ENCODE measurements at regions not wholly inside any gene's neighbourhood (a gene's known extent, or its start where the extent isn't known, plus 50 kb on each side); places are given as distances from the start of the nearest gene placed in this dataset.
A peak's percentile ranks its signal among the peaks of the same experiment; 100 is the strongest.

DNA sequence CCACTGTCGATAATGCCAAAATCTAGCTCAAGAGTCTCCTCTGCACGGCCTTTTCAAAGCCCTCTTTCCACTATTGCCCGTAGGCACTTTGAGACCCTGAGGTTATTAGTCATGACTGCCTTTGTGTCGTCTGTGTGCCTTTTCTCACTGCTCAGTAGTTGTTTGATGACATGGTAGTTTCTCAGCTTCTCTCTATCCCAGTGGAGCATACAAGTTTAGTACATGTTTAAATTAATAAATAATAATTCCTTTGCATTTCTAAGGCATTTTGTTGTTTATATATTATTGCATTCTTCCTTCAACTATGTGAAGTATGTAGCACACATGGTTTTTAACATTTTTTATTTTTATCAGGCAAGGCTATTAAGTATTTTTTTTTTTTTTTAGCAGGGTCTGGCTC lies 458.1 kb downstream of the PCNX1 start:
- intact Hi-C loops (cut with DNase I), result no loop called here
- ATAC-seq (no peak), DNase-seq (ENCODE audit: low spot score) (no peak)

GRCh38 chr14:71366861-71367260 lies 459.6 kb downstream of the PCNX1 start:
- intact Hi-C loops (cut with DNase I), result no loop called here
- DNase-seq (ENCODE audit: low spot score) (no peak), ATAC-seq (no peak)

- peak; percentile 30 for ATAC-seq
Measured at GRCh38 chr14:71371711-71372396, 464.6 kb downstream of the PCNX1 start.

GRCh38 chr14:71372411-71372838 lies 465.2 kb downstream of the PCNX1 start:
- intact Hi-C loops (cut with DNase I), result no loop called here
- DNase-seq (ENCODE audit: low spot score) (no peak), ATAC-seq (peak; percentile 41)

More at GRCh38 chr14:71371711-71372396, 464.6 kb downstream of the PCNX1 start:
- intact Hi-C loops (cut with DNase I), result no loop called here
- no peak for DNase-seq (ENCODE audit: low spot score)

GRCh38 chr14:71373773-71374172 lies 466.5 kb downstream of the PCNX1 start:
- DNase-seq (ENCODE audit: low spot score) (no peak), ATAC-seq (no peak)
- intact Hi-C loops (cut with DNase I), result loop anchor here (2.0 kb wide), 1 partner anchor 53 kb away; the partner anchor contains the start of gene SIPA1L1

DNA sequence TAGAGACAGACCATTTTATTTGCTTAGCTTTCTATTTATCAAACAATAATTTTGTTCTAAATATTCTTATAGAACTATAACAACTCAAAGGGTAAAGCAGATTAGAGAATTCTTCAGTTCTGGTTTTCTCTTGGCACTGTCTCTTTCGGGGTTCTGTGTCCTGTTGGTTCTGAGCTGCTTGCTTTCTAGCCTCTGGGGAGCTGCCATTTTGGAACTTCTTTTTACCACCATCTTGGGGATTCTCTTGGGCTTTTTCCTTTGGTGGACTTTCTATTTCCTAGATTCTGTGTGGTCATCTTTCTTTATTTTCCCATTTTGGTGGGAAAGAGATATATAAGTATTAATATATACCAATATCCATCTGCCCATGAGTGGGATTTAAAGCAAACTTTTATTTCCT lies 467.7 kb downstream of the PCNX1 start:
- intact Hi-C loops (cut with DNase I), result loop anchor here (2.0 kb wide), 1 partner anchor 54 kb away; the partner anchor contains the start of gene SIPA1L1
- no peak for ATAC-seq

GRCh38 chr14:71377099-71377498 lies 469.8 kb downstream of the PCNX1 start:
- DNase-seq (ENCODE audit: low spot score), result no peak
- intact Hi-C loops (cut with DNase I), result no loop called here
- ATAC-seq, result no peak

More for the DNA sequence above, 467.7 kb downstream of the PCNX1 start:
- DNase-seq (ENCODE audit: low spot score), result no peak

DNA sequence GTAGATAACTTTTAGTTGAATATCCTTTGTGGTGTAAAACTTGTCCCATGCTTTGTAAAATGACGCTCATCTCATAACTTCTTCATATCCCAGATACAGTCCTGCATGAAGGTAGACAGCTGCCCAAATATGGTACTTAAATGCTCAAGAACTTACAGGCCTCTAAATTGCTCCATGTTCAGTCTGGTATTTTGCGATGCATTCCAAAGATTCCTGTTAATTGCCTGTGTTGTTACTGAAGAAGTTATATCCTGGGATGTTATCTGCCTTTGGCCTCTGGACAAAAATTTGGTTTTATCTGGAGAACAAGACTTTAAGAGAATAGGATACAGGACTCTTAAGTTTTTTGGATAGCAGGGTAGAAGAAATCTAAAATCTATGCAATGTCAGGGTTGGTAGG lies 473.0 kb downstream of the PCNX1 start:
- intact Hi-C loops (cut with DNase I), result no loop called here
- ATAC-seq, result no peak
- DNase-seq (ENCODE audit: low spot score), result no peak

- intact Hi-C loops (cut with DNase I), result no loop called here
- no peak for DNase-seq (ENCODE audit: low spot score)
- ATAC-seq, result no peak
Measured at GRCh38 chr14:71381814-71382213, 474.6 kb downstream of the PCNX1 start.

- DNase-seq (ENCODE audit: low spot score), result no peak
- ATAC-seq, result no peak
- intact Hi-C loops (cut with DNase I), result no loop called here
Measured at GRCh38 chr14:71382315-71382714, 475.1 kb downstream of the PCNX1 start.

- DNase-seq (ENCODE audit: low spot score) (no peak), ATAC-seq (no peak)
- intact Hi-C loops (cut with DNase I), result no loop called here
Measured at GRCh38 chr14:71383510-71383909, 476.3 kb downstream of the PCNX1 start.

GRCh38 chr14:71384007-71384845 lies 477.0 kb downstream of the PCNX1 start:
- ATAC-seq (peak; percentile 24), DNase-seq (ENCODE audit: low spot score) (no peak)
- intact Hi-C loops (cut with DNase I), result no loop called here

GRCh38 chr14:71387753-71388152 lies 480.5 kb downstream of the PCNX1 start:
- intact Hi-C loops (cut with DNase I), result no loop called here
- no peak for ATAC-seq
- no peak for DNase-seq (ENCODE audit: low spot score)

- no peak for DNase-seq (ENCODE audit: low spot score)
- intact Hi-C loops (cut with DNase I), result no loop called here
- ATAC-seq, result no peak
Measured at GRCh38 chr14:71388336-71388735, 481.1 kb downstream of the PCNX1 start.

DNA sequence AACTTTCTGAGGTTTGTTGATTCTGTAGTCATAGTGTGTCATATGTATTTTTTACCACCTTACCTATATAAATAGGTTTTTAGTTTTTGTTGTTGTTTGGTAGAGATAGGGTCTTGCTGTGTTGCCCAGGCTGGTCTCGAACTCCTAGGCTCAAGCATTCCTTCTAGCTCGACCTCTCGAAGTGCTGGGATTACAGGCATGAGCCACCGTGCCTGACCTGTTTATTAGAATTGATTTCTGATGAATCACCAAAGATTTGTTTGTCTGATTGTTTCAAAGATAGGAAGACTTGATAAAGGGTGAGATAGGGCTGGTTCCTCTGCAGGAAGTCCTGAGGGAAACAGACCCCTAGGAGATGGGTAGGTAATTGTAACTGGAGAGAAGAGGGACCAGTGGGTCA lies 481.6 kb downstream of the PCNX1 start:
- intact Hi-C loops (cut with DNase I), result no loop called here
- ATAC-seq, result no peak
- DNase-seq (ENCODE audit: low spot score), result no peak

DNA sequence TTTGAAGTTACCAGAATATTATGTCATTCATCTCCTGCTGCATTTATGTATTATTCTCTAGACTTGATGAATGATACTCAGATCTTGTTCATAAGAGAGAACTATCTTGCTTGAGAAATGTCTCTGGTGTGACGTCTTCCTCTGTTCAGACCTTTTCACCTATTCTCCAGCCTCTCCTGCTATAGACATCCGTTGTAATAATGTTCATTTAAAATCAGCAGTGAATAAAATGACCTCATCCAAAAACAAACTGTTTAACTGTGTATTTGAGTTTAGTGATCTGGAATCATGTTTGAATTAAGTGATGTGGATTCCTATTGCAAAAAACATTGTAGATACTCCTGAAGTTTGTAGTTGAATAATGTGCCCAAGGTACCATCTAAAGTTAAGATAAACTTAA lies 487.1 kb downstream of the PCNX1 start:
- intact Hi-C loops (cut with DNase I), result no loop called here
- DNase-seq (ENCODE audit: low spot score) (no peak), ATAC-seq (no peak)

DNA sequence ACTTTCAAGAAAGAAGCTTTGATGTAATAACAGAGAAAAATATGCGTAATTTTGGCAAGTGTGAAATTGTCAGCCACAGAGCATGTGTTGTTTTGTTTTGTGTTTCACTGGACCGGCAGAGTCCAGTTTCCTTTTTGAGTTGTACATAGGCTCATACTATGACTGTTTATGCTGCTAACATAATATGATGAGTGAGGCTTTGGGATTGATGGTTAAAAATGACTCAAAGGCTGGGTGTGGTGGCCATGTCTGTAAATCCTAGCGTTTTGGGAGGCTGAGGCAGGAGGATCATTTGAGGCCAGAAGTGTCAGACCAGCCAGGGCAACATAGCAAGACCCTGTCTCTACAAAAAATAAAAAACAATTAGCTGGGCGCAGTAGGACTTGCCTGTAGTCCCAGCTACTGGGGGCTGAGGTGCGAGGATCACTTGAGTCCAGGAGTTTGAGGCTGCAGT lies 487.9 kb downstream of the PCNX1 start:
- intact Hi-C loops (cut with DNase I), result no loop called here
- DNase-seq (ENCODE audit: low spot score) (no peak), ATAC-seq (no peak)

GRCh38 chr14:71395636-71396035 lies 488.4 kb downstream of the PCNX1 start:
- ATAC-seq (no peak), DNase-seq (ENCODE audit: low spot score) (no peak)
- intact Hi-C loops (cut with DNase I), result loop anchor here (2.0 kb wide), 1 partner anchor 125 kb away; no protein-coding TSS in a partner anchor

DNA sequence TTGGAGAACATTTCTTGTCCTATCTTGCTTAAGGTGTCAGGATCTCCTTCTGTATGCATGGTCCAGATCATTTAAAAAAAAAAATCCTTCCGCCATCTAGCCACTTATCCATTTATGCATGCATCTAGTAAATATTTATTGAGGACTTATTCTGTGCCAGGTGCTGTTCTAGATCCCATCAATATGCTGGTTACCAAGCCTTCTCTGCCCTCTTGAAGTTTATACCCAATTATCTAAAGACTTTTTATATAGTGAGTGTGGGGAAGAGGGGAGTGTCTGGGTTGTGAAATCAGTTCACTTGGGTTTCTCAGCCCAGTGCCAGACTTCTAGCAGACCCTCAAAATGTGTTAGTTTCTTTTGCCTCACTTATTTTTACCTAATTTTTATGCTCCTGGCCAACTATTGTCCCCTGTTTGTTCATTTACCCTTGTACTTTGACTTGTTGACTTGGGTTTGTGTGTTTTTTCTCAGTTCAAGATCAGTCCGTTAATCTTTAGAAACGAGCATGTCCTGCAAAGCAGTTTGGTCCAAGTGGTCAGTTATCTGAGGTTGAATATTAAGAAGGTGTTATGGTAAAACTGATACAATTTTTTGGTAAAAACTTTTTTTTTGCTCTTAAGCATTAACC lies 488.9 kb downstream of the PCNX1 start:
- intact Hi-C loops (cut with DNase I), result loop anchor here (2.0 kb wide), 1 partner anchor 125 kb away; no protein-coding TSS in a partner anchor
- ATAC-seq, result no peak
- DNase-seq (ENCODE audit: low spot score), result no peak

- DNase-seq (ENCODE audit: low spot score) (no peak), ATAC-seq (no peak)
- intact Hi-C loops (cut with DNase I), result loop anchor here (2.0 kb wide), 1 partner anchor 123 kb away; no protein-coding TSS in a partner anchor
Measured at GRCh38 chr14:71397371-71397770, 490.1 kb downstream of the PCNX1 start.
